HL-60 (cell line): ENCODE measurements at regions not wholly inside any gene's neighbourhood (a gene's known extent, or its start where the extent isn't known, plus 50 kb on each side); places are given as distances from the start of the nearest gene placed in this dataset.

Experiments used
- CTCF ChIP-seq: IDR thresholded peaks from one replicate; pipeline ENCODE4 v1.5.1; 2011; ENCODE audit warnings: low read length, control low read depth, inconsistent platforms; ENCODE audit not compliant: insufficient read depth
- GABPA ChIP-seq: IDR thresholded peaks from 2 replicates; pipeline ENCODE4 v1.6.1; 2012; ENCODE audit warnings: low read depth
- POLR2AphosphoS5 ChIP-seq: IDR thresholded peaks from 2 replicates; pipeline ENCODE4 v1.6.1; 2012; ENCODE audit warnings: low read depth
- REST ChIP-seq: IDR thresholded peaks from 2 replicates; pipeline ENCODE4 v1.6.1; 2012; ENCODE audit warnings: low read depth; ENCODE audit not compliant: insufficient replicate concordance
- SPI1 ChIP-seq: IDR thresholded peaks from 2 replicates; pipeline ENCODE4 v1.6.1; 2012; ENCODE audit warnings: low read depth, mild to moderate bottlenecking, borderline replicate concordance

- TF ChIP-seq POLR2AphosphoS5 (no peak), CTCF (no peak), REST (peak; percentile 74), GABPA (no peak), SPI1 (no peak)
Measured at GRCh38 chr2:195257979-195258378, 399.0 kb upstream of the SLC39A10 start.
